CD14-positive monocyte (primary cell): ENCODE measurements at regions not wholly inside any gene's neighbourhood (a gene's known extent, or its start where the extent isn't known, plus 50 kb on each side); places are given as distances from the start of the nearest gene placed in this dataset.

Experiments used
- DNase-seq, 3 donors: peaks; one replicate each; pipeline ENCODE4 v3.0.0-alpha.2; 2011 to 2022
- H2AFZ ChIP-seq: 2 replicates; pipeline ENCODE4 v1.6.0; 2012; ENCODE audit warnings: mild to moderate bottlenecking, low read depth, low read length, inconsistent platforms; ENCODE audit not compliant: insufficient read depth, poor library complexity, severe bottlenecking
- H3K27ac ChIP-seq, 2 donors: 1 replicate in 1 of 2; 2 replicates in 1 of 2; pipeline ENCODE4 v1.5.1; 2012 to 2013; ENCODE audit warnings: low read length in 2 of 2, control low read depth in 1 of 2, inconsistent platforms in 1 of 2, low read depth in 1 of 2, mild to moderate bottlenecking in 1 of 2
- H3K27me3 ChIP-seq, 2 donors: one replicate each; pipeline versions ENCODE4 v1.6.0 to v1.6.1; 2011 to 2013; ENCODE audit warnings: low read length in 2 of 2; ENCODE audit not compliant: control insufficient read depth in 2 of 2, insufficient read depth in 2 of 2
- H3K36me3 ChIP-seq, 2 donors: replicated peaks in 1 of 2; 1 replicate in 1 of 2; 2 replicates in 1 of 2; pipeline versions ENCODE4 v1.5.1 to v1.6.1; 2012 to 2013; ENCODE audit warnings: low read length in 2 of 2, control low read depth in 1 of 2, inconsistent platforms in 1 of 2, mild to moderate bottlenecking in 1 of 2; ENCODE audit not compliant: insufficient read depth in 2 of 2, control insufficient read depth in 1 of 2
- H3K4me1 ChIP-seq, 2 donors: 1 replicate in 1 of 2; 2 replicates in 1 of 2; pipeline versions ENCODE4 v1.5.1 to v1.6.1; 2012 to 2013; ENCODE audit warnings: low read length in 2 of 2, control low read depth in 1 of 2, inconsistent platforms in 1 of 2, mild to moderate bottlenecking in 1 of 2, moderate library complexity in 1 of 2; ENCODE audit not compliant: insufficient read depth in 2 of 2, control insufficient read depth in 1 of 2
- H3K4me2 ChIP-seq: replicated peaks from 2 replicates; pipeline ENCODE3; 2012; ENCODE audit warnings: low read length, moderate library complexity, mild to moderate bottlenecking; ENCODE audit not compliant: poor library complexity, severe bottlenecking; ENCODE audit errors: extremely low read depth
- H3K4me3 ChIP-seq, 3 experiments: fragments of 200-600 bp in 1 of 3; sonication (generic) in 1 of 3; replicated peaks in 1 of 3; 1 replicate in 2 of 3; 2 replicates in 1 of 3; pipeline ENCODE4 v1.5.1; 2011 to 2013; ENCODE audit warnings: low read length in 3 of 3, mild to moderate bottlenecking in 3 of 3, control low read depth in 2 of 3, low read depth in 2 of 3, inconsistent platforms in 1 of 3, moderate library complexity in 1 of 3
- H3K79me2 ChIP-seq: 2 replicates; pipeline ENCODE4 v1.6.0; 2012; ENCODE audit warnings: mild to moderate bottlenecking, control low read depth, inconsistent platforms, low read length, moderate library complexity; ENCODE audit not compliant: insufficient read depth
- H3K9ac ChIP-seq: 2 replicates; pipeline ENCODE4 v1.6.0; 2017; ENCODE audit warnings: low read length, mild to moderate bottlenecking; ENCODE audit not compliant: insufficient read depth, poor library complexity, severe bottlenecking
- H3K9me3 ChIP-seq, 2 donors: replicated peaks in 1 of 2; 1 replicate in 1 of 2; 2 replicates in 1 of 2; pipeline versions ENCODE4 v1.5.1 to v1.6.1; 2012 to 2013; ENCODE audit warnings: low read length in 2 of 2, control low read depth in 1 of 2; ENCODE audit not compliant: control insufficient read depth in 1 of 2, insufficient read depth in 1 of 2
- H4K20me1 ChIP-seq: 2 replicates; pipeline ENCODE4 v1.6.0; 2012; ENCODE audit warnings: mild to moderate bottlenecking, low read length, control low read depth, moderate library complexity; ENCODE audit not compliant: insufficient read depth
- H3K27ac Mint-ChIP-seq, 7 donors: one replicate each; pipeline ENCODE4 v1.8.0; 2020; ENCODE audit warnings: mild to moderate bottlenecking in 7 of 7, mixed read lengths in 7 of 7, moderate library complexity in 6 of 7, inconsistent platforms in 2 of 7
- H3K27me3 Mint-ChIP-seq, 3 donors: one replicate each; pipeline ENCODE4 v1.8.0; 2021 to 2022; ENCODE audit warnings: low read depth in 3 of 3, mild to moderate bottlenecking in 3 of 3, mixed read lengths in 3 of 3, moderate library complexity in 3 of 3, inconsistent platforms in 1 of 3
- H3K36me3 Mint-ChIP-seq, 2 donors: one replicate each; pipeline ENCODE4 v1.8.0; 2020; ENCODE audit warnings: mixed read lengths in 2 of 2, inconsistent platforms in 1 of 2, mild to moderate bottlenecking in 1 of 2
- H3K4me1 Mint-ChIP-seq: one replicate; pipeline ENCODE4 v1.8.0; 2020; ENCODE audit warnings: mild to moderate bottlenecking, mixed read lengths
- H3K4me3 Mint-ChIP-seq, 2 donors: one replicate each; pipeline ENCODE4 v1.8.0; 2020; ENCODE audit warnings: mild to moderate bottlenecking in 2 of 2, mixed read lengths in 2 of 2, moderate library complexity in 1 of 2
- H3K9me3 Mint-ChIP-seq, 7 donors: one replicate each; pipeline ENCODE4 v1.8.0; 2020 to 2022; ENCODE audit warnings: mixed read lengths in 7 of 7, mild to moderate bottlenecking in 6 of 7, moderate library complexity in 6 of 7, inconsistent platforms in 2 of 7
- WGBS: methylation state at CpG from one replicate; pipeline ENCODE4 v1.1.5; 2013; ENCODE audit warnings: missing lambda C conversion rate; ENCODE audit not compliant: insufficient coverage; 5-methylcytosine and 5-hydroxymethylcytosine counted together
- intact Hi-C, 2 donors: fragments of 100-400 bp; cut with micrococcal nuclease; formaldehyde crosslinking; loops; one replicate each; pipeline versions ENCODE4 v1.15.0 to v1.15.1; 2023
- TF ChIP-seq, protein P1 (sequence below): fragments of 200-600 bp; IDR thresholded peaks from one replicate; pipeline ENCODE4 v1.8.0; 2022; ENCODE audit warnings: antibody characterized with exemption, mild to moderate bottlenecking

DNA sequence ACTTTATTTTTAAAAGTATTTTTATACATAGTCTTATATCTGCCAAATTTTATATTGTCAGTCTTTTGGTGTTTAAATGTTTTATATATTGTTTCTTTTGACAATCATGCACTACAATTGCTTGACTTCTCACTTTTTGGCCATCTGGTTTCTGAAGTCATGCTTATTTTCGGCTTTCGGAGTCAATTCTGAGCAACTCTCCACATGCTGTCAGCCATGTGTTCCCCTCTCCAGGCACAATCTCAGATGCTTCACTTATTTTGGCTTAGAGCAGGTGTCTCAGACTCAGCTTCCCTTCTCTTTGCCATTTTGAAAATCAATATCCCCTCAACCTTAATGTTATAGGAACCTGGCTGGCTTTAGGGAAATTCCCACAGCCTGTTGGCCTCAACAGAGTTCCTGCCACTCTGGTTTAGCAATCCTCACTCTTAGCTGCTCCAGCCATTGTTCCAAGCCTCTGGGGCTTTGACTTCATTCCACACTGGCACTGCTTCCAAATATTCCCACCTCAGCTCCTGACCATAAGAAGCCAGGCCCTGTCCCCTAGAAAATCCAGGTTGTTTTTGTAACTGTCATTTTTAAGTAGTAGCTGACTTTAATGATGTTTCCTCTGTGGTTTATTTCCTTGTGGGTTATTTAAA lies 125.5 kb upstream of the FAR2 start:
- no peak overlapping the region for H3K4me3 ChIP-seq
- no peaks in the 10 kb centered on the region for H4K20me1 ChIP-seq
- no peak overlapping the region for H3K4me2 ChIP-seq
- no peak overlapping the region for H3K9ac ChIP-seq
- Mint-ChIP-seq H3K36me3 (no peaks in the 10 kb centered on the region), H3K27ac (no peak overlapping the region), H3K4me3 (no peak overlapping the region), H3K4me1 (no peaks in the 10 kb centered on the region), H3K9me3 (peaks cover 0 to 1% (median 0%) of the 10 kb centered on the region in 7 donors), H3K27me3 (no peaks in the 10 kb centered on the region)
- no peaks in the 10 kb centered on the region for H3K79me2 ChIP-seq
- TF ChIP-seq, protein P1, sequence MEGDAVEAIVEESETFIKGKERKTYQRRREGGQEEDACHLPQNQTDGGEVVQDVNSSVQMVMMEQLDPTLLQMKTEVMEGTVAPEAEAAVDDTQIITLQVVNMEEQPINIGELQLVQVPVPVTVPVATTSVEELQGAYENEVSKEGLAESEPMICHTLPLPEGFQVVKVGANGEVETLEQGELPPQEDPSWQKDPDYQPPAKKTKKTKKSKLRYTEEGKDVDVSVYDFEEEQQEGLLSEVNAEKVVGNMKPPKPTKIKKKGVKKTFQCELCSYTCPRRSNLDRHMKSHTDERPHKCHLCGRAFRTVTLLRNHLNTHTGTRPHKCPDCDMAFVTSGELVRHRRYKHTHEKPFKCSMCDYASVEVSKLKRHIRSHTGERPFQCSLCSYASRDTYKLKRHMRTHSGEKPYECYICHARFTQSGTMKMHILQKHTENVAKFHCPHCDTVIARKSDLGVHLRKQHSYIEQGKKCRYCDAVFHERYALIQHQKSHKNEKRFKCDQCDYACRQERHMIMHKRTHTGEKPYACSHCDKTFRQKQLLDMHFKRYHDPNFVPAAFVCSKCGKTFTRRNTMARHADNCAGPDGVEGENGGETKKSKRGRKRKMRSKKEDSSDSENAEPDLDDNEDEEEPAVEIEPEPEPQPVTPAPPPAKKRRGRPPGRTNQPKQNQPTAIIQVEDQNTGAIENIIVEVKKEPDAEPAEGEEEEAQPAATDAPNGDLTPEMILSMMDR: no peak
- intact Hi-C loops: no loop called here
- no peak for DNase-seq
- 88% methylated on average over 2 of the region's 2 CpGs for WGBS
- no peaks in the 10 kb centered on the region for H3K4me1 ChIP-seq
- no peaks in the 10 kb centered on the region for H3K36me3 ChIP-seq
- no peak overlapping the region for H3K27ac ChIP-seq
- H3K9me3 ChIP-seq: no peaks in the 10 kb centered on the region
- H2AFZ ChIP-seq: no peak overlapping the region
- no peaks in the 10 kb centered on the region for H3K27me3 ChIP-seq

DNA sequence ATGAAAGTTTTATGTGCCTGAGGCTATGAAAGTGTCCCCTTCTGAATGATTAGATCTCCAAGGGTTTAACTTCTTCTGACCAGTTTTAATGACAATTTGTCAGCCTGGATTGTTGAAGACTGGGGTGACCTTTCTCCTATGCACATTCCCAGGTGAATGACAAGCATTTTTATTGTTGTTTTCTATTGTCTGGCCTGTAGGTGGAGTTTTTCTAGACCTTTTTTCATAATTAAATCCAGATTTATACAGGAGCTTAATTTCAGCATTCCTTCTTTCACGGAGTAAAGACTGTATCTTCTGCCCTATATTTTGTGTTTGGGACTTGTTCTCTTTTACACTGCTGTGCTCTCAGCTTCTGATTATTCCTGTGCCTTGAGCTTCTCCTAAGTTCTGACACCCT lies 125.0 kb upstream of the FAR2 start:
- Mint-ChIP-seq H3K4me1 (no peaks in the 10 kb centered on the region), H3K9me3 (peaks cover 0 to 1% (median 0%) of the 10 kb centered on the region in 7 donors), H3K36me3 (no peaks in the 10 kb centered on the region), H3K27ac (no peak overlapping the region), H3K4me3 (no peak overlapping the region), H3K27me3 (no peaks in the 10 kb centered on the region)
- no peak overlapping the region for H2AFZ ChIP-seq
- H3K36me3 ChIP-seq: no peaks in the 10 kb centered on the region
- intact Hi-C loops: no loop called here
- H3K27me3 ChIP-seq: no peaks in the 10 kb centered on the region
- H3K9ac ChIP-seq: no peak overlapping the region
- no peak overlapping the region for H3K27ac ChIP-seq
- H3K4me1 ChIP-seq: no peaks in the 10 kb centered on the region
- H3K4me2 ChIP-seq: no peak overlapping the region
- WGBS: no CpG with 5 or more reads among the region's 1 CpG
- H4K20me1 ChIP-seq: no peaks in the 10 kb centered on the region
- H3K4me3 ChIP-seq: no peak overlapping the region
- TF ChIP-seq, protein P1: peak; percentile 12
- H3K79me2 ChIP-seq: no peaks in the 10 kb centered on the region
- no peak for DNase-seq
- H3K9me3 ChIP-seq: no peaks in the 10 kb centered on the region
